Neural cell (in vitro differentiated cells): ENCODE measurements at regions not wholly inside any gene's neighbourhood (a gene's known extent, or its start where the extent isn't known, plus 50 kb on each side); places are given as distances from the start of the nearest gene placed in this dataset.
"Not testable (repeated sequence)": the region's sequence is repeated elsewhere in the genome, so short reads cannot be mapped to it uniquely, and the experiment has no call there.

ENCODE experiments used
- H2AFZ ChIP-seq: fragments of 200-600, 300-800 bp; sonication (generic), shearing (Covaris generic); 2 replicates; pipeline ENCODE4 v1.6.0; 2014; ENCODE audit warnings: low read depth, mild to moderate bottlenecking, antibody characterized with exemption, low read length, moderate library complexity
- H3F3A ChIP-seq: fragments of 200-600 bp; shearing (Covaris generic); 2 replicates; pipeline ENCODE4 v1.6.1; 2016; ENCODE audit warnings: mild to moderate bottlenecking, moderate library complexity, mixed read lengths, antibody characterized with exemption, low read length; ENCODE audit not compliant: insufficient read depth, poor library complexity, severe bottlenecking
- H3K27ac ChIP-seq: fragments of 200-600, 300-800 bp; sonication (generic), shearing (Covaris generic); 2 replicates; pipeline ENCODE4 v1.5.1; 2014; ENCODE audit warnings: mild to moderate bottlenecking, low read length, moderate library complexity
- H3K27me3 ChIP-seq: fragments of 300-800, 200-600 bp; sonication (generic), shearing (Covaris generic); 2 replicates; pipeline ENCODE4 v1.6.0; 2014; ENCODE audit warnings: mild to moderate bottlenecking, low read depth, low read length, moderate library complexity; ENCODE audit not compliant: insufficient read depth
- H3K36me3 ChIP-seq: fragments of 300-800, 200-600 bp; sonication (generic), shearing (Covaris generic); 2 replicates; pipeline ENCODE4 v1.5.1; 2014; ENCODE audit warnings: mild to moderate bottlenecking, antibody characterized with exemption, low read length, moderate library complexity; ENCODE audit not compliant: insufficient read depth
- H3K4me2 ChIP-seq: fragments of 300-800, 200-600 bp; sonication (generic), shearing (Covaris generic); 2 replicates; pipeline ENCODE4 v1.6.0; 2014; ENCODE audit warnings: mild to moderate bottlenecking, low read length
- H3K4me3 ChIP-seq: fragments of 300-800, 200-600 bp; sonication (generic), shearing (Covaris generic); 2 replicates; pipeline ENCODE4 v1.5.1; 2014; ENCODE audit warnings: mild to moderate bottlenecking, low read length, moderate library complexity
- H3K79me2 ChIP-seq: fragments of 200-600 bp; shearing (Covaris generic); replicated peaks from 2 replicates; pipeline ENCODE4 v1.6.0; 2014; ENCODE audit warnings: mild to moderate bottlenecking, low read length, moderate library complexity; ENCODE audit not compliant: insufficient read depth
- H3K9ac ChIP-seq: fragments of 300-800, 200-600 bp; sonication (generic), shearing (Covaris generic); 2 replicates; pipeline ENCODE4 v1.6.1; 2016; ENCODE audit warnings: mild to moderate bottlenecking, low read length, mixed read lengths
- H3K9me2 ChIP-seq: fragments of 200-600 bp; shearing (Covaris generic); 2 replicates; pipeline ENCODE4 v1.6.1; 2016; ENCODE audit warnings: mild to moderate bottlenecking, low read length, mixed read lengths; ENCODE audit not compliant: insufficient read depth
- H3K9me3 ChIP-seq: fragments of 200-600, 300-800 bp; sonication (generic), shearing (Covaris generic); 2 replicates; pipeline ENCODE4 v1.6.1; 2016; ENCODE audit warnings: mild to moderate bottlenecking, mixed run types, low read length, moderate library complexity, mixed read lengths
- H4K20me1 ChIP-seq: fragments of 200-600 bp; shearing (Covaris generic); 2 replicates; pipeline ENCODE4 v1.6.1; 2016; ENCODE audit warnings: mild to moderate bottlenecking, mixed run types; ENCODE audit not compliant: insufficient read depth
- EP300 ChIP-seq: fragments of 450-650 bp; conservative IDR thresholded peaks from 2 replicates; pipeline ENCODE4 v1.6.1; 2014; ENCODE audit warnings: antibody characterized with exemption, mild to moderate bottlenecking, moderate library complexity; ENCODE audit not compliant: poor library complexity, severe bottlenecking
- EZH2 ChIP-seq: fragments of 200-600, 300-800 bp; shearing (Covaris generic), sonication (generic); IDR thresholded peaks from 2 replicates; pipeline ENCODE4 v1.6.1; 2014; ENCODE audit warnings: antibody characterized with exemption, low read length, borderline replicate concordance, mild to moderate bottlenecking; ENCODE audit not compliant: insufficient read depth, poor library complexity, severe bottlenecking
- MXI1 ChIP-seq: fragments of 450-650 bp; conservative IDR thresholded peaks from 2 replicates; pipeline ENCODE4 v1.6.1; 2014; ENCODE audit warnings: antibody characterized with exemption, mild to moderate bottlenecking; ENCODE audit not compliant: poor library complexity, severe bottlenecking
- POLR2AphosphoS5 ChIP-seq: IDR thresholded peaks from 2 replicates; pipeline ENCODE4 v1.6.1; 2012
- RAD21 ChIP-seq: fragments of 450-650 bp; conservative IDR thresholded peaks from 2 replicates; pipeline ENCODE4 v1.6.1; 2014; ENCODE audit warnings: antibody characterized with exemption, mild to moderate bottlenecking, moderate library complexity
- SMC3 ChIP-seq: fragments of 450-650 bp; conservative IDR thresholded peaks from 2 replicates; pipeline ENCODE4 v1.6.1; 2014; ENCODE audit warnings: antibody characterized with exemption, mild to moderate bottlenecking, moderate library complexity; ENCODE audit not compliant: poor library complexity
- TAF1 ChIP-seq: IDR thresholded peaks from 2 replicates; pipeline ENCODE4 v1.6.1; 2012; ENCODE audit warnings: low read depth
- TF ChIP-seq, protein P1 (sequence below): IDR thresholded peaks from 2 replicates; pipeline ENCODE4 v1.6.1; 2012; ENCODE audit warnings: borderline replicate concordance
- TF ChIP-seq, protein P2 (sequence below): fragments of 450-650 bp; IDR thresholded peaks from 2 replicates; pipeline ENCODE4 v1.5.1; 2014; ENCODE audit warnings: antibody characterized with exemption, mild to moderate bottlenecking, moderate library complexity; ENCODE audit not compliant: poor library complexity, severe bottlenecking

DNA sequence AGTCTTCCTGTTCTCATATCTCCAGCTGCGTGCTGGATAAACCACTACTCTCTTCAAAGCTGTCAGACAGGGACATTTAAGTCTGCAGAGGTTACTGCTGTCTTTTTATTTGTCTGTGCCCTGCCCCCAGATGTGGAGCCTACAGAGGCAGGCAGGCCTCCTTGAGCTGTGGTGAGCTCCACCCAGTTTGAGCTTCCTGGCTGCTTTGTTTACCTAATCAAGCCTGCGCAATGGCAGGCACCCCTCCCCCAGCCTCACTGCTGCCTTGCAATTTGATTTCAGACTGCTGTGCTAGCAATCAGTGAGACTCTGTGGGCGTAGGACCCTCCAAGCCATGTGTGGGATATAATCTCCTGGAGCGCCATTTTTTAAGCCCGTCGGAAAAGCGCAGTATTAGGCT, 331.8 kb upstream of the PRR16 start:
- H3K27ac ChIP-seq, H3K4me2 ChIP-seq: not testable (repeated sequence)

DNA sequence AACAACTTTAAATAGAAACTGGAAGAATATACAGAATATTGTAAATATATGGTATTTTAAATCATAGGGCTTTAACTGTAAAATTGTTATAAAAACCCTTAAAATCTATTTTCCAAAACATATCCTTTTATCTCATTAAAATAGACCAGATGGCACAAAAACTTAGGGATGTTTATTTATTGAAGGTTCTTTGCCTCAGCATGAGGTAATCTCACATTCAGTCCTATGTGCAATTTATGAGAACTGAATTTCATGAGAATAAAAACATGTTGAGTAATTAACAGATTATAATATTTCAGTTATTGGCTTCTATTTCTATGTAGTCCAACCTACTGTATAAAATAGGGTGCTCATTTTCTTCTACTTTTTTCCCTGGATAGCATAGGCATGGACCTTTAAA, 329.2 kb upstream of the PRR16 start:
- Histone ChIP-seq H4K20me1 (no peaks in the 10 kb centered on the region), H3K36me3 (no peaks in the 10 kb centered on the region), H3K27me3 (no peaks in the 10 kb centered on the region), H3K9me3 (no peaks in the 10 kb centered on the region), H2AFZ (no peak overlapping the region), H3K4me2 (no peak overlapping the region), H3K9me2 (no peaks in the 10 kb centered on the region), H3F3A (no peaks in the 10 kb centered on the region), H3K9ac (no peak overlapping the region), H3K4me3 (no peak overlapping the region), H3K27ac (no peak overlapping the region), H3K79me2 (no peaks in the 10 kb centered on the region)
- TF ChIP-seq EP300: no peak
- no peak for TF ChIP-seq SMC3
- TF ChIP-seq, protein P1, sequence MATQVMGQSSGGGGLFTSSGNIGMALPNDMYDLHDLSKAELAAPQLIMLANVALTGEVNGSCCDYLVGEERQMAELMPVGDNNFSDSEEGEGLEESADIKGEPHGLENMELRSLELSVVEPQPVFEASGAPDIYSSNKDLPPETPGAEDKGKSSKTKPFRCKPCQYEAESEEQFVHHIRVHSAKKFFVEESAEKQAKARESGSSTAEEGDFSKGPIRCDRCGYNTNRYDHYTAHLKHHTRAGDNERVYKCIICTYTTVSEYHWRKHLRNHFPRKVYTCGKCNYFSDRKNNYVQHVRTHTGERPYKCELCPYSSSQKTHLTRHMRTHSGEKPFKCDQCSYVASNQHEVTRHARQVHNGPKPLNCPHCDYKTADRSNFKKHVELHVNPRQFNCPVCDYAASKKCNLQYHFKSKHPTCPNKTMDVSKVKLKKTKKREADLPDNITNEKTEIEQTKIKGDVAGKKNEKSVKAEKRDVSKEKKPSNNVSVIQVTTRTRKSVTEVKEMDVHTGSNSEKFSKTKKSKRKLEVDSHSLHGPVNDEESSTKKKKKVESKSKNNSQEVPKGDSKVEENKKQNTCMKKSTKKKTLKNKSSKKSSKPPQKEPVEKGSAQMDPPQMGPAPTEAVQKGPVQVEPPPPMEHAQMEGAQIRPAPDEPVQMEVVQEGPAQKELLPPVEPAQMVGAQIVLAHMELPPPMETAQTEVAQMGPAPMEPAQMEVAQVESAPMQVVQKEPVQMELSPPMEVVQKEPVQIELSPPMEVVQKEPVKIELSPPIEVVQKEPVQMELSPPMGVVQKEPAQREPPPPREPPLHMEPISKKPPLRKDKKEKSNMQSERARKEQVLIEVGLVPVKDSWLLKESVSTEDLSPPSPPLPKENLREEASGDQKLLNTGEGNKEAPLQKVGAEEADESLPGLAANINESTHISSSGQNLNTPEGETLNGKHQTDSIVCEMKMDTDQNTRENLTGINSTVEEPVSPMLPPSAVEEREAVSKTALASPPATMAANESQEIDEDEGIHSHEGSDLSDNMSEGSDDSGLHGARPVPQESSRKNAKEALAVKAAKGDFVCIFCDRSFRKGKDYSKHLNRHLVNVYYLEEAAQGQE: no peak
- no peak for TF ChIP-seq TAF1
- TF ChIP-seq, protein P2, sequence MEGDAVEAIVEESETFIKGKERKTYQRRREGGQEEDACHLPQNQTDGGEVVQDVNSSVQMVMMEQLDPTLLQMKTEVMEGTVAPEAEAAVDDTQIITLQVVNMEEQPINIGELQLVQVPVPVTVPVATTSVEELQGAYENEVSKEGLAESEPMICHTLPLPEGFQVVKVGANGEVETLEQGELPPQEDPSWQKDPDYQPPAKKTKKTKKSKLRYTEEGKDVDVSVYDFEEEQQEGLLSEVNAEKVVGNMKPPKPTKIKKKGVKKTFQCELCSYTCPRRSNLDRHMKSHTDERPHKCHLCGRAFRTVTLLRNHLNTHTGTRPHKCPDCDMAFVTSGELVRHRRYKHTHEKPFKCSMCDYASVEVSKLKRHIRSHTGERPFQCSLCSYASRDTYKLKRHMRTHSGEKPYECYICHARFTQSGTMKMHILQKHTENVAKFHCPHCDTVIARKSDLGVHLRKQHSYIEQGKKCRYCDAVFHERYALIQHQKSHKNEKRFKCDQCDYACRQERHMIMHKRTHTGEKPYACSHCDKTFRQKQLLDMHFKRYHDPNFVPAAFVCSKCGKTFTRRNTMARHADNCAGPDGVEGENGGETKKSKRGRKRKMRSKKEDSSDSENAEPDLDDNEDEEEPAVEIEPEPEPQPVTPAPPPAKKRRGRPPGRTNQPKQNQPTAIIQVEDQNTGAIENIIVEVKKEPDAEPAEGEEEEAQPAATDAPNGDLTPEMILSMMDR: no peak
- TF ChIP-seq POLR2AphosphoS5: no peak
- no peak for TF ChIP-seq EZH2
- TF ChIP-seq RAD21: no peak
- no peak for TF ChIP-seq MXI1

More for the DNA sequence above, 331.8 kb upstream of the PRR16 start:
- H3K79me2 ChIP-seq, H3K27me3 ChIP-seq, H2AFZ ChIP-seq, H3K4me3 ChIP-seq, H3K9ac ChIP-seq, H3K36me3 ChIP-seq, H4K20me1 ChIP-seq, H3F3A ChIP-seq, H3K9me2 ChIP-seq, H3K9me3 ChIP-seq: not testable (repeated sequence)

DNA sequence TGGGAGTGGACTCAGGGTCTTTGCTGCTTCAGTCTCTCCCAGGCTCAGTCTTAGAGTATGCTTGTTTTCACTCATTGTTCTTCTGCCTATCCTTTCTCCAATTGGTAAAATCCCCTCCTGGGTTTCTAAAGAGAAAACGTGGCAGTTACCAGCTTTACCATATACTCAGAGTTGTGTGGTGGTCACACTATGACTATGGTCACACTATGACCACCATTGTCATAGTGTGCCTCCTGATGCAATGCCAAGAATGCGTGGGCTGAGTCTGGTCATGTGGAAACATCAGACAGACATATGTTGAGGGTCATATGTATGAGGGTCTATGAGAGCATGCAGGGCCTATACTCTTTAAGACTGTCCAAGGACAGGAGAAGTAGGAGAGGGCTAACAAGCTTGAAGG, 326.5 kb upstream of the PRR16 start:
- no peaks in the 10 kb centered on the region for H3K9me2 ChIP-seq
- H3K4me3 ChIP-seq: no peak overlapping the region
- no peaks in the 10 kb centered on the region for H3K79me2 ChIP-seq
- H3K9me3 ChIP-seq: no peaks in the 10 kb centered on the region
- H3K27me3 ChIP-seq: no peaks in the 10 kb centered on the region
- H3F3A ChIP-seq: no peaks in the 10 kb centered on the region
- no peak for TF ChIP-seq POLR2AphosphoS5
- TF ChIP-seq EP300: no peak
- TF ChIP-seq RAD21: no peak
- no peak for TF ChIP-seq EZH2
- TF ChIP-seq, protein P2: no peak
- TF ChIP-seq, protein P1: no peak
- no peak for TF ChIP-seq TAF1
- TF ChIP-seq MXI1: no peak
- no peak overlapping the region for H3K4me2 ChIP-seq
- no peaks in the 10 kb centered on the region for H4K20me1 ChIP-seq
- no peak overlapping the region for H3K27ac ChIP-seq
- H3K9ac ChIP-seq: no peak overlapping the region
- no peak overlapping the region for H2AFZ ChIP-seq
- H3K36me3 ChIP-seq: no peaks in the 10 kb centered on the region
